Endothelial cell of umbilical vein (primary cell): ENCODE measurements at regions not wholly inside any gene's neighbourhood (a gene's known extent, or its start where the extent isn't known, plus 50 kb on each side); places are given as distances from the start of the nearest gene placed in this dataset.

Experiments used
- BruUV-seq: library from RNA; stranded (reverse); fragments of 400-500 nt; replicated peaks from 2 replicates; lab custom pipeline; 2021; lab: Mats Ljungman, UMichigan
- CTCF ChIA-PET: fragments of 300-600, 350-600 bp; sonication (Branson Sonifier 250); formaldehyde crosslinking; loops from one replicate; lab custom pipeline; 2021; ENCODE audit warnings: antibody characterized with exemption, inconsistent platforms; lab: Charles Lee
- POLR2A ChIA-PET: fragments of 300-600, 350-600 bp; sonication (Branson Sonifier 250); formaldehyde crosslinking; loops from one replicate; lab custom pipeline; 2021; ENCODE audit warnings: antibody characterized with exemption, inconsistent platforms; lab: Charles Lee
- DNase-seq: peaks from one replicate; pipeline ENCODE4 v3.0.0-alpha.2; 2011; ENCODE audit warnings: low read depth, low spot score
- FAIRE-seq: peaks from 2 replicates; lab custom pipeline; 2011; peaks lifted over from hg19 to GRCh38; lab: Jason Lieb, UNC
- H2AFZ ChIP-seq: 2 replicates; pipeline ENCODE4 v1.6.0; 2012; ENCODE audit warnings: low read depth, low read length, control low read depth, inconsistent platforms
- H3K27ac ChIP-seq: 2 replicates; pipeline ENCODE4 v1.5.1; 2011; ENCODE audit warnings: low read depth, mild to moderate bottlenecking, control low read depth, low read length, moderate library complexity; ENCODE audit not compliant: insufficient read depth
- H3K27me3 ChIP-seq, 2 experiments: 2 replicates each; pipeline versions ENCODE4 v1.6.0 to v1.6.1; 2011; ENCODE audit warnings: low read length in 2 of 2, mixed read lengths in 1 of 2; ENCODE audit not compliant: control insufficient read depth in 2 of 2, insufficient read depth in 2 of 2
- H3K36me3 ChIP-seq, 2 experiments: 2 replicates in 1 of 2; 3 replicates in 1 of 2; pipeline ENCODE4 v1.5.1; 2011; ENCODE audit warnings: low read length in 2 of 2, mild to moderate bottlenecking in 1 of 2, moderate library complexity in 1 of 2; ENCODE audit not compliant: control insufficient read depth in 2 of 2, insufficient read depth in 2 of 2; ENCODE audit errors: extremely low read depth in 1 of 2
- H3K4me1 ChIP-seq: 3 replicates; pipeline ENCODE4 v1.5.1; 2011; ENCODE audit warnings: mild to moderate bottlenecking, low read length; ENCODE audit not compliant: control insufficient read depth, insufficient read depth; ENCODE audit errors: extremely low read depth
- H3K4me2 ChIP-seq: 2 replicates; pipeline ENCODE4 v1.6.1; 2011; ENCODE audit warnings: low read length, control low read depth, mixed read lengths; ENCODE audit not compliant: insufficient read depth
- H3K4me3 ChIP-seq, 3 experiments: fragments of 200-600 bp in 1 of 3; sonication (generic), shearing (Covaris generic) in 1 of 3; replicated peaks in 1 of 3; 2 replicates each; pipeline ENCODE4 v1.5.1; 2011 to 2016; ENCODE audit warnings: control low read depth in 3 of 3, low read length in 3 of 3, mild to moderate bottlenecking in 2 of 3, inconsistent platforms in 1 of 3, low read depth in 1 of 3, moderate library complexity in 1 of 3; ENCODE audit not compliant: insufficient read depth in 1 of 3
- H3K79me2 ChIP-seq: 2 replicates; pipeline ENCODE4 v1.6.0; 2012; ENCODE audit warnings: low read length, inconsistent platforms; ENCODE audit not compliant: control insufficient read depth, insufficient read depth
- H3K9ac ChIP-seq: replicated peaks from 2 replicates; pipeline ENCODE3; 2011; ENCODE audit warnings: low read length, control low read depth; ENCODE audit not compliant: insufficient read depth; ENCODE audit errors: extremely low read depth
- H3K9me1 ChIP-seq: replicated peaks from 3 replicates; pipeline ENCODE4 v1.6.0; 2011; ENCODE audit warnings: mild to moderate bottlenecking, low read length; ENCODE audit not compliant: control insufficient read depth, insufficient read depth; ENCODE audit errors: extremely low read depth
- H3K9me3 ChIP-seq: replicated peaks from 2 replicates; pipeline ENCODE4 v1.5.1; 2012; ENCODE audit warnings: low read length, inconsistent platforms; ENCODE audit not compliant: control insufficient read depth, insufficient read depth
- H4K20me1 ChIP-seq: replicated peaks from 2 replicates; pipeline ENCODE3; 2011; ENCODE audit warnings: mild to moderate bottlenecking, low read length; ENCODE audit not compliant: control insufficient read depth, insufficient read depth; ENCODE audit errors: extremely low read depth
- CTCF ChIP-seq, 2 donors: IDR thresholded peaks; 1 replicate in 1 of 2; 2 replicates in 1 of 2; pipeline ENCODE4 v1.5.1; 2011; ENCODE audit warnings: low read length in 2 of 2, mild to moderate bottlenecking in 2 of 2, moderate library complexity in 2 of 2, control low read depth in 1 of 2, inconsistent platforms in 1 of 2, low read depth in 1 of 2; ENCODE audit not compliant: insufficient read depth in 1 of 2; ENCODE audit errors: extremely low read depth in 1 of 2
- EZH2 ChIP-seq: IDR thresholded peaks from 2 replicates; pipeline ENCODE4 v1.6.1; 2012; ENCODE audit warnings: borderline replicate concordance, low read depth, mild to moderate bottlenecking, moderate library complexity, low read length, inconsistent platforms; ENCODE audit not compliant: severe bottlenecking
- FOS ChIP-seq: IDR thresholded peaks from 2 replicates; pipeline ENCODE4 v1.6.1; 2011; ENCODE audit warnings: mild to moderate bottlenecking, low read length, moderate library complexity, borderline replicate concordance; ENCODE audit not compliant: insufficient read depth
- GATA2 ChIP-seq: IDR thresholded peaks from 2 replicates; pipeline ENCODE4 v1.7.0; 2011; ENCODE audit warnings: low read depth, mild to moderate bottlenecking, moderate library complexity, mixed read lengths, low read length; ENCODE audit not compliant: insufficient read length, insufficient read depth
- JUN ChIP-seq: IDR thresholded peaks from 2 replicates; pipeline ENCODE4 v1.6.1; 2011; ENCODE audit warnings: borderline replicate concordance, low read depth; ENCODE audit not compliant: insufficient read length, insufficient read depth
- MYC ChIP-seq: IDR thresholded peaks from one replicate; pipeline ENCODE4 v1.6.1; 2011; ENCODE audit warnings: mild to moderate bottlenecking, low read depth, low read length
- POLR2A ChIP-seq: IDR thresholded peaks from 2 replicates; pipeline ENCODE4 v1.6.1; 2012; ENCODE audit warnings: low read depth, mild to moderate bottlenecking, control low read depth, low read length
- POLR2AphosphoS5 ChIP-seq: IDR thresholded peaks from 2 replicates; pipeline ENCODE4 v1.6.1; 2012; ENCODE audit warnings: low read depth, mild to moderate bottlenecking, control low read depth, low read length, moderate library complexity; ENCODE audit not compliant: insufficient read depth
- dilution Hi-C: fragments of 300-500 bp; cut with MboI; formaldehyde crosslinking; loops from one replicate; pipeline ENCODE4 v1.15.0; 2019; ENCODE audit warnings: low sequenced_read_pairs; ENCODE audit not compliant: extremely low pct_ligation_motif_present
- intact Hi-C: fragments of 100-400 bp; cut with micrococcal nuclease; formaldehyde crosslinking; loops from one replicate; pipeline ENCODE4 v1.10.0; 2022
- TF ChIP-seq, protein P1 (sequence below): IDR thresholded peaks from 2 replicates; pipeline ENCODE4 v1.6.1; 2011; ENCODE audit not compliant: insufficient read depth, insufficient read length

DNA sequence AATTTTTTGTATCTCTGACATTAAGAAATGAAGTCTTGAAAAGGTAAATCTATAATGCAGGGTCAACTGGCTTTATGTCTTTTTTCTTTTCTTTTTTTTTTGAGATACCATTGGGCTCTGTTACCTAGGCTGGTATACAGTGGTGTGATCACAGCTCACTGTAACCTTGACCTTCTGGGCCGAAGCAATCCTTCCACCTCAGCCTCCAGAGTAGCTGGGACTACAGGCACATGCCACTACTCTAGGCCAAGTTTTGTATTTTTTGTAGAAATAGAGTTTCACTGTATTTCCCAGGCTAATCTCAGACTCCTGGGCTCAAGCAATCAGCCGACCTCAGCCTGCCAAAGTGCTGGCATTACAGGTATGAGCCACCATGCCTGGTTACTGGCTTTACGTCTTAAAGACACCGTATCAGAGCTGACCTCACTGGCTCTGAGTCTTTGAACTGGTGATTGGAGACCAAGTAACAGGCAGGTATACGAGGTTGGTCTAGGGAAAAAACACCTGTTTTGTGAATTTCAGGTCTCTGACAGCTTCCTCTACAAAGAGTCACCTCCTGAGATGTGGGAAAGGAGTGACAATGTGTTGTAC is 70.4 kb upstream of the GPBP1 start:
- no peak overlapping the region for H2AFZ ChIP-seq
- no peak for DNase-seq
- H3K9me1 ChIP-seq = no peaks in the 10 kb centered on the region
- no peak overlapping the region for H3K27ac ChIP-seq
- dilution Hi-C loops = no loop called here
- no peak for FAIRE-seq
- intact Hi-C loops = no loop called here
- H3K4me2 ChIP-seq = no peak overlapping the region
- H3K4me3 ChIP-seq = no peak overlapping the region
- no TSS peak for BruUV-seq
- H3K4me1 ChIP-seq = no peaks in the 10 kb centered on the region
- TF ChIP-seq FOS = no peak
- no peak for TF ChIP-seq JUN
- TF ChIP-seq POLR2A = no peak
- TF ChIP-seq CTCF (IDR thresholded peaks at IDR 0.05; ENCODE audit: extremely low read depth in 1 of 2, insufficient read depth in 1 of 2, low read depth in 1 of 2, low read length in 2 of 2) = no peak
- TF ChIP-seq, protein P1, sequence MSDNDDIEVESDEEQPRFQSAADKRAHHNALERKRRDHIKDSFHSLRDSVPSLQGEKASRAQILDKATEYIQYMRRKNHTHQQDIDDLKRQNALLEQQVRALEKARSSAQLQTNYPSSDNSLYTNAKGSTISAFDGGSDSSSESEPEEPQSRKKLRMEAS = no peak
- no peak for TF ChIP-seq MYC
- TF ChIP-seq POLR2AphosphoS5 = no peak
- TF ChIP-seq GATA2 = no peak
- no peak for TF ChIP-seq EZH2
- H3K9me3 ChIP-seq = no peaks in the 10 kb centered on the region
- H4K20me1 ChIP-seq = peaks cover 2% of the 10 kb centered on the region
- H3K36me3 ChIP-seq = no peaks in the 10 kb centered on the region
- CTCF ChIA-PET = no interaction called here
- no peaks in the 10 kb centered on the region for H3K27me3 ChIP-seq
- no peaks in the 10 kb centered on the region for H3K79me2 ChIP-seq
- H3K9ac ChIP-seq = no peak overlapping the region
- POLR2A ChIA-PET = no interaction called here
